Esophagus squamous epithelium (tissue), 4 donors: ENCODE measurements at regions not wholly inside any gene's neighbourhood (a gene's known extent, or its start where the extent isn't known, plus 50 kb on each side); places are given as distances from the start of the nearest gene placed in this dataset.

Experiments
- POLR2A ChIP-seq, 4 donors: fragments of 450-650 bp; IDR thresholded peaks; one replicate each; pipeline ENCODE4 v1.6.1; 2017; ENCODE audit warnings: antibody characterized with exemption in 4 of 4, mild to moderate bottlenecking in 4 of 4, moderate library complexity in 3 of 4
- TF ChIP-seq, protein P1 (sequence below), 6 experiments: fragments of 450-650 bp in 4 of 6; fragments of 200-600 bp in 2 of 6; sonication (generic) in 2 of 6; IDR thresholded peaks; one replicate each; pipeline ENCODE4 v1.5.1; 2016 to 2019; ENCODE audit warnings: antibody characterized with exemption in 6 of 6, mild to moderate bottlenecking in 4 of 6, moderate library complexity in 4 of 6

DNA sequence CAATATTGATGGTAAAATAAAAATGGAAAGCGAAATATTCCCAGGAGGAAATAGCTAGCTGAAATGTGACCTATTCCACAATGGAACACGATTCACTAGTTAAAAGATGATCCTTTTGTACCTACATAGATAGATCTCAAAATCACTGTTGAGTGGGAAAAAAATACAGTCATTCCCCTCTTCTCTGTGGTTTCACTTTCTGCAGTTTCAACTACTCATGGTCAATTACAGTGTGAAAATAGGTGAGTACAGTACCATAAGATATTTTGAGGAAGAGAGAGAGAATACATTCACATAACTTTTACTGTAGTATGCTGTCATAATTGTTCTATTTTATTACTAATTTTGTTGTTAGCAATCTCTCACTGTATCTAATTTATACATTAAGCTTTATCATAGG, 56.0 kb upstream of the COL13A1 start:
- TF ChIP-seq, protein P1, sequence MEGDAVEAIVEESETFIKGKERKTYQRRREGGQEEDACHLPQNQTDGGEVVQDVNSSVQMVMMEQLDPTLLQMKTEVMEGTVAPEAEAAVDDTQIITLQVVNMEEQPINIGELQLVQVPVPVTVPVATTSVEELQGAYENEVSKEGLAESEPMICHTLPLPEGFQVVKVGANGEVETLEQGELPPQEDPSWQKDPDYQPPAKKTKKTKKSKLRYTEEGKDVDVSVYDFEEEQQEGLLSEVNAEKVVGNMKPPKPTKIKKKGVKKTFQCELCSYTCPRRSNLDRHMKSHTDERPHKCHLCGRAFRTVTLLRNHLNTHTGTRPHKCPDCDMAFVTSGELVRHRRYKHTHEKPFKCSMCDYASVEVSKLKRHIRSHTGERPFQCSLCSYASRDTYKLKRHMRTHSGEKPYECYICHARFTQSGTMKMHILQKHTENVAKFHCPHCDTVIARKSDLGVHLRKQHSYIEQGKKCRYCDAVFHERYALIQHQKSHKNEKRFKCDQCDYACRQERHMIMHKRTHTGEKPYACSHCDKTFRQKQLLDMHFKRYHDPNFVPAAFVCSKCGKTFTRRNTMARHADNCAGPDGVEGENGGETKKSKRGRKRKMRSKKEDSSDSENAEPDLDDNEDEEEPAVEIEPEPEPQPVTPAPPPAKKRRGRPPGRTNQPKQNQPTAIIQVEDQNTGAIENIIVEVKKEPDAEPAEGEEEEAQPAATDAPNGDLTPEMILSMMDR (IDR thresholded peaks at IDR 0.05) = no peak
- TF ChIP-seq POLR2A (IDR thresholded peaks at IDR 0.05) = no peak
